A673 (cell line): ENCODE measurements at regions not wholly inside any gene's neighbourhood (a gene's known extent, or its start where the extent isn't known, plus 50 kb on each side); places are given as distances from the start of the nearest gene placed in this dataset.
A peak's percentile ranks its signal among the peaks of the same experiment; 100 is the strongest.

Source experiments
- BruUV-seq: library from RNA; stranded (reverse); fragments of 400-500 nt; replicated peaks from 2 replicates; lab custom pipeline; 2021; lab: Mats Ljungman, UMichigan
- CTCF ChIA-PET: fragments of 300-600 bp; sonication (Branson Sonifier 250); formaldehyde crosslinking; loops from one replicate; lab custom pipeline; 2022; ENCODE audit warnings: antibody characterized with exemption; lab: Charles Lee
- POLR2A ChIA-PET: fragments of 300-600 bp; sonication (Branson Sonifier 250); formaldehyde crosslinking; loops from one replicate; lab custom pipeline; 2022; ENCODE audit warnings: antibody characterized with exemption; ENCODE audit not compliant: low non-redundant PET; lab: Charles Lee
- DNase-seq: peaks from one replicate; pipeline ENCODE4 v3.0.0-alpha.2; 2015; ENCODE audit warnings: low spot score
- H3K27ac ChIP-seq: fragments of 200-600 bp; sonication (generic); 2 replicates; pipeline ENCODE4 v1.5.1; 2016; ENCODE audit warnings: mixed run types, low read depth, mild to moderate bottlenecking, mixed read lengths, antibody characterized with exemption, low read length; ENCODE audit not compliant: poor library complexity, severe bottlenecking
- H3K27me3 ChIP-seq: fragments of 200-600 bp; sonication (generic); replicated peaks from 2 replicates; pipeline ENCODE4 v1.6.1; 2017; ENCODE audit warnings: mixed run types, low read depth, mild to moderate bottlenecking, mixed read lengths, antibody characterized with exemption, low read length; ENCODE audit not compliant: insufficient read depth, poor library complexity
- H3K36me3 ChIP-seq: fragments of 200-600 bp; sonication (generic); 2 replicates; pipeline ENCODE4 v1.6.1; 2016; ENCODE audit warnings: mixed run types, mild to moderate bottlenecking, mixed read lengths, antibody characterized with exemption, low read length; ENCODE audit not compliant: insufficient read depth, poor library complexity, severe bottlenecking
- H3K4me1 ChIP-seq: fragments of 200-600 bp; sonication (generic); 2 replicates; pipeline ENCODE4 v1.6.1; 2017; ENCODE audit warnings: mixed run types, mild to moderate bottlenecking, mixed read lengths, antibody characterized with exemption, low read length; ENCODE audit not compliant: insufficient read depth, poor library complexity, severe bottlenecking
- H3K4me3 ChIP-seq: fragments of 200-600 bp; sonication (generic); 2 replicates; pipeline ENCODE4 v1.5.1; 2016; ENCODE audit warnings: low read depth, mixed run types, mild to moderate bottlenecking, mixed read lengths, low read length; ENCODE audit not compliant: poor library complexity, severe bottlenecking
- H3K9me3 ChIP-seq: fragments of 200-600 bp; sonication (generic); 2 replicates; pipeline ENCODE4 v1.6.1; 2016; ENCODE audit warnings: mixed run types, low read depth, mild to moderate bottlenecking, mixed read lengths, antibody characterized with exemption, low read length; ENCODE audit not compliant: poor library complexity, severe bottlenecking
- EZH2 ChIP-seq: fragments of 200-600 bp; sonication (generic); IDR thresholded peaks from 2 replicates; pipeline ENCODE4 v1.6.1; 2017; ENCODE audit warnings: borderline replicate concordance, low read depth, mild to moderate bottlenecking, mixed read lengths, antibody characterized with exemption, low read length; ENCODE audit not compliant: poor library complexity, severe bottlenecking
- intact Hi-C: fragments of 100-400 bp; cut with micrococcal nuclease; formaldehyde crosslinking; loops from one replicate; pipeline ENCODE4 v1.10.0; 2022; ENCODE audit not compliant: unreplicated experiment
- TF ChIP-seq, protein P1 (sequence below): fragments of 300-800, 200-600 bp; sonication (generic); conservative IDR thresholded peaks from 2 replicates; pipeline ENCODE4 v1.5.1; 2017; ENCODE audit warnings: low read depth, mild to moderate bottlenecking, antibody characterized with exemption, low read length, moderate library complexity, mixed read lengths

DNA sequence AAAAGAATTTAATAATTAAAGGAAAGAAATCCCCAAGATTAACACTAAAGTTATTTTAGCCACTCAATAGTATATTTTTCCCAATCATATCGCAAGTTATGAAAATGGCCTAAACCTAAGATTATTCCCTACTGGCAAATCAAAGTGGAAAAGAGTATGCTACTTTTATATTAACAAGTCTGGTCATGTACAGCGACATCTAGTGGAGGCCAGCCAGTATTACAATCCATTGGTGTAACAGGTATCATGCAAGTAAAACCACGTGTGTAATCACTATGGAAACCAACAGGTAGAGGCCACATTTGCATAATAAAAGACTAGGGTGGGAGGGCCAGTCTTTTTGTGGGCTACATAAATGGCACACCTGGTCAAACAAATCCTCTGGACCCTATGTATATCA lies 976.4 kb upstream of the CDH9 start:
- ChIA-PET POLR2A (no interaction called here), CTCF (no interaction called here)
- no peak overlapping the region for H3K4me3 ChIP-seq
- BruUV-seq, result no TSS peak
- no peaks in the 10 kb centered on the region for H3K4me1 ChIP-seq
- intact Hi-C loops, result no loop called here
- peaks cover 55% of the 10 kb centered on the region for H3K9me3 ChIP-seq
- no peaks in the 10 kb centered on the region for H3K27me3 ChIP-seq
- no peaks in the 10 kb centered on the region for H3K36me3 ChIP-seq
- TF ChIP-seq EZH2, result no peak
- TF ChIP-seq, protein P1, sequence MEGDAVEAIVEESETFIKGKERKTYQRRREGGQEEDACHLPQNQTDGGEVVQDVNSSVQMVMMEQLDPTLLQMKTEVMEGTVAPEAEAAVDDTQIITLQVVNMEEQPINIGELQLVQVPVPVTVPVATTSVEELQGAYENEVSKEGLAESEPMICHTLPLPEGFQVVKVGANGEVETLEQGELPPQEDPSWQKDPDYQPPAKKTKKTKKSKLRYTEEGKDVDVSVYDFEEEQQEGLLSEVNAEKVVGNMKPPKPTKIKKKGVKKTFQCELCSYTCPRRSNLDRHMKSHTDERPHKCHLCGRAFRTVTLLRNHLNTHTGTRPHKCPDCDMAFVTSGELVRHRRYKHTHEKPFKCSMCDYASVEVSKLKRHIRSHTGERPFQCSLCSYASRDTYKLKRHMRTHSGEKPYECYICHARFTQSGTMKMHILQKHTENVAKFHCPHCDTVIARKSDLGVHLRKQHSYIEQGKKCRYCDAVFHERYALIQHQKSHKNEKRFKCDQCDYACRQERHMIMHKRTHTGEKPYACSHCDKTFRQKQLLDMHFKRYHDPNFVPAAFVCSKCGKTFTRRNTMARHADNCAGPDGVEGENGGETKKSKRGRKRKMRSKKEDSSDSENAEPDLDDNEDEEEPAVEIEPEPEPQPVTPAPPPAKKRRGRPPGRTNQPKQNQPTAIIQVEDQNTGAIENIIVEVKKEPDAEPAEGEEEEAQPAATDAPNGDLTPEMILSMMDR, result peak; percentile 49
- DNase-seq, result peak; percentile 3
- no peak overlapping the region for H3K27ac ChIP-seq

DNA sequence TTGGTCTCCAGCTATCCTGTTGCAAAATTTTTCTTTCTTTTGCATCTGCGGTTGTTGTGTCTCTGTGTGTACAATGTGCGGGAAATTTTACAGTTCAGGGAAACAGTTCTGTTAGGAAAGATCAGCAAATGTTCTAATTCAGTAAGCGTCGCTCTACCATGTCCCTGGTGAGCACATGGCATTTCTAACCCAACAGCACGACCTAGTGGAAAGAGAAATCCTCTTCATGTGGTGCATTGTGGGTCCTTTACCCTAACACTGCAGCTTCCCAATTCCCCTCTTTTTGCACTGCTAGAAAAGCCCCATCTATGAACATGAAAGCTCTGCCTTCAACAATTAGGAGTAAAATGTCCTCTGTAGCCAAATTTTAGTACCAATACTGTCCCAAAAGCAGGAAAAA lies 974.2 kb upstream of the CDH9 start:
- H3K4me1 ChIP-seq, result no peaks in the 10 kb centered on the region
- TF ChIP-seq, protein P1, result no peak
- no peak for TF ChIP-seq EZH2
- H3K4me3 ChIP-seq, result no peak overlapping the region
- H3K27ac ChIP-seq, result no peak overlapping the region
- CTCF ChIA-PET, result no interaction called here
- DNase-seq, result no peak
- peaks cover 61% of the 10 kb centered on the region for H3K9me3 ChIP-seq
- H3K27me3 ChIP-seq, result no peaks in the 10 kb centered on the region
- POLR2A ChIA-PET, result no interaction called here
- BruUV-seq, result no TSS peak
- intact Hi-C loops, result no loop called here
- H3K36me3 ChIP-seq, result no peaks in the 10 kb centered on the region

- no peaks in the 10 kb centered on the region for H3K4me1 ChIP-seq
- intact Hi-C loops, result no loop called here
- TF ChIP-seq, protein P1, result no peak
- no peak for TF ChIP-seq EZH2
- no peak overlapping the region for H3K27ac ChIP-seq
- H3K9me3 ChIP-seq, result peaks cover 54% of the 10 kb centered on the region
- no TSS peak for BruUV-seq
- H3K27me3 ChIP-seq, result no peaks in the 10 kb centered on the region
- no peak overlapping the region for H3K4me3 ChIP-seq
- CTCF ChIA-PET, result no interaction called here
- POLR2A ChIA-PET, result no interaction called here
- DNase-seq, result no peak
- H3K36me3 ChIP-seq, result no peaks in the 10 kb centered on the region
Observed at GRCh38 chr5:28009576-28009975, 971.2 kb upstream of the CDH9 start.
